Body of pancreas (tissue), 4 donors: ENCODE measurements at regions not wholly inside any gene's neighbourhood (a gene's known extent, or its start where the extent isn't known, plus 50 kb on each side); places are given as distances from the start of the nearest gene placed in this dataset.
"Not testable (repeated sequence)": the region's sequence is repeated elsewhere in the genome, so short reads cannot be mapped to it uniquely, and the experiment has no call there.

Source experiments
- ATAC-seq: fragments of 150-250 bp; one replicate; pipeline ENCODE4 v1.9.1; 2016
- DNase-seq, 4 donors: peaks; one replicate each; pipeline ENCODE4 v3.0.0-alpha.2; 2019
- H3K27ac ChIP-seq, 4 donors: fragments of 200-600 bp; sonication (generic); 1 replicate in 3 of 4; 2 replicates in 1 of 4; pipeline versions ENCODE4 v1.5.1 to v1.6.1; 2016 to 2019; ENCODE audit warnings: mild to moderate bottlenecking in 1 of 4, mixed read lengths in 1 of 4, moderate library complexity in 1 of 4
- H3K27me3 ChIP-seq, 2 donors: fragments of 200-600 bp; sonication (generic); one replicate each; pipeline ENCODE4 v1.6.0; 2016; ENCODE audit warnings: mild to moderate bottlenecking in 1 of 2
- H3K36me3 ChIP-seq, 2 donors: fragments of 200-600 bp; sonication (generic); replicated peaks in 1 of 2; 2 replicates each; pipeline ENCODE4 v1.5.1; 2016; ENCODE audit warnings: low read depth in 2 of 2; ENCODE audit not compliant: insufficient read depth in 1 of 2
- H3K4me1 ChIP-seq: fragments of 200-600 bp; sonication (generic); one replicate; pipeline ENCODE4 v1.6.0; 2016
- H3K4me3 ChIP-seq, 2 donors: fragments of 200-600 bp; sonication (generic); 1 replicate in 1 of 2; 2 replicates in 1 of 2; pipeline ENCODE4 v1.5.1; 2016 to 2019
- H3K9me3 ChIP-seq, 3 donors: fragments of 200-600 bp; sonication (generic); 1 replicate in 2 of 3; 2 replicates in 1 of 3; pipeline ENCODE4 v1.5.1; 2016
- POLR2A ChIP-seq, 3 donors: fragments of 450-650 bp; IDR thresholded peaks; one replicate each; pipeline ENCODE4 v1.6.1; 2016; ENCODE audit warnings: antibody characterized with exemption in 3 of 3, mild to moderate bottlenecking in 2 of 3
- WGBS, 2 donors: methylation state at CpG; one replicate each; pipeline ENCODE4 v1.1.5; 2017; 5-methylcytosine and 5-hydroxymethylcytosine counted together
- intact Hi-C: fragments of 100-400 bp; cut with DNase I; formaldehyde crosslinking; loops from one replicate; pipeline ENCODE4 v1.15.1; 2023
- TF ChIP-seq, protein P1 (sequence below), 7 experiments: fragments of 450-650 bp in 4 of 7; fragments of 200-600 bp in 3 of 7; sonication (generic) in 3 of 7; IDR thresholded peaks; one replicate each; pipeline ENCODE4 v1.5.1; 2016 to 2019; ENCODE audit warnings: antibody characterized with exemption in 7 of 7

DNA sequence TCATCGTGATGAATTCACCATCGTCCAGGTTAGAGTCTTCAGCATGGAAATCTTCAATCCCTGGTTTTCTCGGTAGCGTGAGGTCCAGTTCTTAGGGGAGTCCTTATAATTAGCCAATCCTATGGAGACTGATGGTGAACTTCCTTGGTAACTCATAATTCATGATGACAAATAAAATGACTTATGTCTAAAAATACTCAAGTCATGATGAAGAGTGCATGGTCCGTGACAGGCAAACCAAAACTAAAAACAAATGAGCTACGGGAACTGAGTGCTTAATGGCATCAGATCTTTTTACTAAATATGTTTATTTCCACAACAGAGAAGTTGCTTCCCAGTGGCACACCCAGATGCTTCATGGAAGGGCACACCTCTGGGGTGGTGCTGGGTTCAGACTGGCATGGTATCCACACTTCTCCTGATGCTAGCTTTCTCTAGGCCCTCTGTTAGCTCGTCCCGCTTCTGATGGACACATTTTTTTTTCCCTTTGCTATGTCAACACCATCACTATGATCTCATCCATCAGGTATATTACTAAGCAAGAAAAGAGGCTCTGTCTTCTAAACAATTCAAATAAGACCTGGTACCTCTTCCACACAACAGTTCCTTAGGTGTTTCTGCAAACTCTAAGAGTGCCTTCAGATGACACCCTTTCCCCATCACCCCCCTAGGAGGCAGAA, 92.8 kb upstream of the NEDD4L start:
- Histone ChIP-seq H3K4me3 (no peak overlapping the region), H3K27me3 (no peaks in the 10 kb centered on the region), H3K4me1 (peaks cover 5% of the 10 kb centered on the region), H3K36me3 (no peaks in the 10 kb centered on the region), H3K27ac (no peak overlapping the region), H3K9me3 (no peaks in the 10 kb centered on the region)
- ATAC-seq (no peak), DNase-seq (no peak)
- TF ChIP-seq, protein P1, sequence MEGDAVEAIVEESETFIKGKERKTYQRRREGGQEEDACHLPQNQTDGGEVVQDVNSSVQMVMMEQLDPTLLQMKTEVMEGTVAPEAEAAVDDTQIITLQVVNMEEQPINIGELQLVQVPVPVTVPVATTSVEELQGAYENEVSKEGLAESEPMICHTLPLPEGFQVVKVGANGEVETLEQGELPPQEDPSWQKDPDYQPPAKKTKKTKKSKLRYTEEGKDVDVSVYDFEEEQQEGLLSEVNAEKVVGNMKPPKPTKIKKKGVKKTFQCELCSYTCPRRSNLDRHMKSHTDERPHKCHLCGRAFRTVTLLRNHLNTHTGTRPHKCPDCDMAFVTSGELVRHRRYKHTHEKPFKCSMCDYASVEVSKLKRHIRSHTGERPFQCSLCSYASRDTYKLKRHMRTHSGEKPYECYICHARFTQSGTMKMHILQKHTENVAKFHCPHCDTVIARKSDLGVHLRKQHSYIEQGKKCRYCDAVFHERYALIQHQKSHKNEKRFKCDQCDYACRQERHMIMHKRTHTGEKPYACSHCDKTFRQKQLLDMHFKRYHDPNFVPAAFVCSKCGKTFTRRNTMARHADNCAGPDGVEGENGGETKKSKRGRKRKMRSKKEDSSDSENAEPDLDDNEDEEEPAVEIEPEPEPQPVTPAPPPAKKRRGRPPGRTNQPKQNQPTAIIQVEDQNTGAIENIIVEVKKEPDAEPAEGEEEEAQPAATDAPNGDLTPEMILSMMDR (IDR thresholded peaks at IDR 0.05), result no peak
- TF ChIP-seq POLR2A (IDR thresholded peaks at IDR 0.05), result no peak
- 83 to 89% methylated on average over 8 of the region's 8 CpGs for WGBS, 2 donors
- intact Hi-C loops, result no loop called here

DNA sequence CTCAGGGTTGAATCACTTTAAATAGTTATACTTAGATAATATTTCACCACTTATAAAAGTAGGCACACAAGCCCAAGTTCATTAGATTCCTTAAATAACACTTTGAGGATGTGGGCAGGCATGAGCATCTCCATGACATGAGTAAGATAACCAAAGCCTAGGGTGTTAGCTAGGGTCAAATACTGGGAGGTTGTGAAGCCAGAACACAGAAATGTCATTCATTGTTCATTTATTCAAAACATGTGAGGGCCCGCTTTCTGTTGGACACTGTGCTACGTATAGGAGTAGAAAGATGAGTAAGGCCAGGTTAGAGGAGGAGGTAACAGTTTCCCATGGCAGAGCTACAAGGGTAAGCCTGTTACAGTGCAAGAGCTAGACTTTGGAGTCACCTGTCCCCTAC, 93.5 kb upstream of the NEDD4L start:
- intact Hi-C loops, result no loop called here
- ATAC-seq, result no peak
- no peak for DNase-seq
- no peak overlapping the region for H3K27ac ChIP-seq
- no peak overlapping the region for H3K4me3 ChIP-seq
- no peaks in the 10 kb centered on the region for H3K27me3 ChIP-seq
- no peaks in the 10 kb centered on the region for H3K36me3 ChIP-seq
- no peaks in the 10 kb centered on the region for H3K4me1 ChIP-seq
- 90 to 95% methylated on average over 2 of the region's 2 CpGs for WGBS, 2 donors
- no peak for TF ChIP-seq POLR2A (IDR thresholded peaks at IDR 0.05)
- TF ChIP-seq, protein P1 (IDR thresholded peaks at IDR 0.05), result no peak
- no peaks in the 10 kb centered on the region for H3K9me3 ChIP-seq

DNA sequence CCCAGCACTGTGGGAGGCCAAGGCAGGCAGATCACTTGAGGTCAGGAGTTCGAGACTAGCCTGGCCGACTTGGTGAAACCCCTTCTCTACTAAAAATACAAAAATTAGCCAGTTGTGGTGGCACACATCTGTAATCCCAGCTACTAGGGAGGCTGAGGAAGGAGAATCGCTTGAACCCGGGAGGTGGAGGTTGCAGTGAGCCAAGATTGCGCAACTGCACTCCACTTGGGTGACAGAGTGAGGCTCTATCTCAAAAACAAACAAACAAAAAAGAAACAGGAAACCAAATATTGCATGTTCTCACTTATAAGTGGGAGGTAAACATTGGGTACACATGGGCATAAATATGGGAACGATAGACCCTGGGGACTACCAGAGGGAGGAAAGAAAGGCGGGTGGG, 94.7 kb upstream of the NEDD4L start:
- H3K36me3 ChIP-seq, ATAC-seq, H3K9me3 ChIP-seq, intact Hi-C loops, H3K4me3 ChIP-seq, DNase-seq, H3K4me1 ChIP-seq, H3K27me3 ChIP-seq, H3K27ac ChIP-seq: not testable (repeated sequence)
- WGBS, 2 donors, result 84 to 89% methylated on average over 7 of the region's 7 CpGs

GRCh38 chr18:57947117-57947516, 96.9 kb upstream of the NEDD4L start:
- Histone ChIP-seq H3K4me1 (no peaks in the 10 kb centered on the region), H3K36me3 (no peaks in the 10 kb centered on the region), H3K27me3 (no peaks in the 10 kb centered on the region), H3K9me3 (no peaks in the 10 kb centered on the region), H3K4me3 (no peak overlapping the region), H3K27ac (no peak overlapping the region)
- DNase-seq, result no peak
- intact Hi-C loops, result no loop called here
- 95 to 100% methylated on average over 3 of the region's 3 CpGs for WGBS, 2 donors
- ATAC-seq, result no peak
- TF ChIP-seq POLR2A (IDR thresholded peaks at IDR 0.05), result no peak
- TF ChIP-seq, protein P1 (IDR thresholded peaks at IDR 0.05), result no peak

DNA sequence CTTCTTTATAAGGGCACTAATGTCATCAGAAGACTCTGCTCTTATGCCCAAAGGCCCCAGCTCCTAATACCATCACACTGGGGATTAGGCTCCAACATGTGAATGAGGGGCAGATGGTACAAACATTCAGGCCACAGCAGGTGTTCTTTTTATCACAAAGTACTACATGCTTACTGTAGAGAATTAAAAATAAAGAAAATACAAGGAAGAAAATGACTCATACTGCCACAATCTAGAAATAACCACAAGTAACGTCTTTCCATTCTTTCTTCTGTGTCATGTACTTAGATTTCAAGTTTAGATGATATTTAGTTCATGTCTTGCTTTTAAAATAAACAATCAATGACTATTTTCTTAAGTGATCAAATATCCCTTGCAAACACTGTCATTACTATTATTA, 100.3 kb upstream of the NEDD4L start:
- no peak overlapping the region for H3K4me3 ChIP-seq
- H3K27ac ChIP-seq, result no peak overlapping the region
- ATAC-seq (no peak), DNase-seq (no peak)
- no peaks in the 10 kb centered on the region for H3K9me3 ChIP-seq
- no peaks in the 10 kb centered on the region for H3K27me3 ChIP-seq
- intact Hi-C loops, result no loop called here
- no peaks in the 10 kb centered on the region for H3K4me1 ChIP-seq
- TF ChIP-seq, protein P1 (IDR thresholded peaks at IDR 0.05), result no peak
- no peak for TF ChIP-seq POLR2A (IDR thresholded peaks at IDR 0.05)
- 74 to 86% methylated on average over 1 of the region's 1 CpG for WGBS, 2 donors
- H3K36me3 ChIP-seq, result no peaks in the 10 kb centered on the region
